ENCODE measurements at regions not wholly inside any gene's neighbourhood (a gene's known extent, or its start where the extent isn't known, plus 50 kb on each side); places are given as distances from the start of the nearest gene placed in this dataset.

GRCh38 chr9:79254900-79255650, 316.7 kb upstream of the TLE4 start:
- Histone ChIP-seq H2BK20ac (ENCODE audit: low read length) (no peak overlapping the region), H3K14ac (ENCODE audit: insufficient read length) (no peak overlapping the region), H2BK15ac (ENCODE audit: low read length) (no peak overlapping the region), H3K23me2 (ENCODE audit: low read depth, low read length) (no peaks in the 10 kb centered on the region), H3K4me2 (ENCODE audit: insufficient read depth in 1 of 2, low read depth in 2 of 2, low read length in 2 of 2) (no peak overlapping the region), H3K79me1 (ENCODE audit: low read depth, low read length) (no peaks in the 10 kb centered on the region), H3K36me3 (ENCODE audit: control insufficient read depth in 2 of 4, insufficient read depth in 4 of 4, low read length in 3 of 4) (no peaks in the 10 kb centered on the region), H2BK12ac (ENCODE audit: low read depth, low read length) (no peak overlapping the region), H3K4me3 (ENCODE audit: extremely low read depth in 1 of 4, insufficient read depth in 2 of 4, low read depth in 3 of 4, low read length in 4 of 4) (no peak overlapping the region), H3K18ac (ENCODE audit: extremely low read depth, low read length) (no peak overlapping the region), H2AFZ (ENCODE audit: low read length) (no peak overlapping the region), H3K56ac (replicated peaks; ENCODE audit: insufficient read length, low read depth, low read length) (no peak overlapping the region), H4K20me1 (replicated peaks in 1 of 2; ENCODE audit: control insufficient read depth in 1 of 2, insufficient read depth in 2 of 2, low read length in 2 of 2) (no peaks in the 10 kb centered on the region), H3K23ac (ENCODE audit: insufficient read length) (no peak overlapping the region), H3K27me3 (replicated peaks in 1 of 4; ENCODE audit: control insufficient read depth in 3 of 4, extremely low read depth in 1 of 4, insufficient read depth in 3 of 4, low read length in 3 of 4) (no peaks in the 10 kb centered on the region), H3K79me2 (ENCODE audit: control insufficient read depth in 1 of 2, insufficient read depth in 2 of 2, low read length in 2 of 2) (no peaks in the 10 kb centered on the region), H3K9ac (replicated peaks in 1 of 4; ENCODE audit: extremely low read depth in 1 of 4, low read depth in 3 of 4, low read length in 3 of 4) (no peak overlapping the region), H4K8ac (ENCODE audit: extremely low read depth, insufficient read depth, low read length) (no peak overlapping the region), H2BK120ac (replicated peaks; ENCODE audit: low read depth, low read length) (no peak overlapping the region), H4K5ac (ENCODE audit: insufficient read length, low read depth, low read length) (no peak overlapping the region), H2BK5ac (ENCODE audit: low read depth, low read length) (no peak overlapping the region), H3K4me1 (replicated peaks in 1 of 4; ENCODE audit: control insufficient read depth in 3 of 4, insufficient read depth in 4 of 4, low read length in 3 of 4) (peaks cover 0 to 9% (median under 1%) of the 10 kb centered on the region in 4 experiments; a peak in 3 of 7 replicates), H3K27ac (ENCODE audit: low read depth, low read length) (no peak overlapping the region), H4K91ac (replicated peaks; ENCODE audit: insufficient read length, low read length) (no peak overlapping the region), H3K4ac (replicated peaks; ENCODE audit: insufficient read length, low read depth, low read length) (no peak overlapping the region), H2AK5ac (ENCODE audit: low read depth, low read length) (no peak overlapping the region), H3K9me3 (ENCODE audit: insufficient read depth in 2 of 2, low read depth in 1 of 2, low read length in 1 of 2) (no peaks in the 10 kb centered on the region)
- ChIA-PET POLR2A (ENCODE audit: partially characterized antibody) (no interaction called here), CTCF (ENCODE audit: partially characterized antibody) (interaction anchor here (0.6 to 3.2 kb wide), 46 partner anchors 9 to 700 kb away, joined by 3 to 27 read pairs (median 4); no protein-coding TSS in a partner anchor)
- peak; percentile 76 for FAIRE-seq
- 81% methylated on average over 8 of the region's 8 CpGs; no CpG with 5 or more reads in 1 of the 2 experiments for WGBS, 2 experiments (ENCODE audit: extremely low coverage in 1 of 2, insufficient coverage in 1 of 2, insufficient read length in 1 of 2, insufficient replicate concordance in 2 of 2, low coverage in 1 of 2, low lambda C conversion rate in 2 of 2, missing lambda C conversion rate in 1 of 2)
- DNase-seq (ENCODE audit: low read depth in 1 of 2, low spot score in 2 of 2), result no peak
- TF ChIP-seq SUZ12 (IDR thresholded peaks at IDR 0.05; ENCODE audit: low read length) (no peak), KDM5A (IDR thresholded peaks at IDR 0.05; ENCODE audit: low read length) (no peak), RAD21 (IDR thresholded peaks at IDR 0.05 in 1 of 2, conservative IDR thresholded peaks at IDR 0.05 in 1 of 2; ENCODE audit: low read depth in 2 of 2, low read length in 2 of 2) (peak; percentile 90 to 92), JUN (IDR thresholded peaks at IDR 0.05; ENCODE audit: low read depth, low read length) (no peak), CREB1 (IDR thresholded peaks at IDR 0.05) (no peak), CTCF (IDR thresholded peaks at IDR 0.05; ENCODE audit: control extremely low read depth in 1 of 3, insufficient read depth in 1 of 3, low read depth in 1 of 3, low read length in 3 of 3) (peak; percentile 45 to 85 (median 74)), EZH2 (IDR thresholded peaks at IDR 0.05; ENCODE audit: low read depth, low read length, severe bottlenecking) (no peak), TAF7 (optimal IDR thresholded peaks at IDR 0.05; ENCODE audit: borderline replicate concordance, low read depth, low read length) (no peak), POU5F1 (IDR thresholded peaks at IDR 0.05; ENCODE audit: low read depth, low read length) (no peak), CEBPB (IDR thresholded peaks at IDR 0.05; ENCODE audit: low read depth, low read length) (no peak), CHD2 (IDR thresholded peaks at IDR 0.05; ENCODE audit: low read length) (no peak)
